CD14-positive monocyte (primary cell): ENCODE measurements at regions not wholly inside any gene's neighbourhood (a gene's known extent, or its start where the extent isn't known, plus 50 kb on each side); places are given as distances from the start of the nearest gene placed in this dataset.

ENCODE experiments used
- DNase-seq, 3 donors: peaks; one replicate each; pipeline ENCODE4 v3.0.0-alpha.2; 2011 to 2022
- H2AFZ ChIP-seq: 2 replicates; pipeline ENCODE4 v1.6.0; 2012; ENCODE audit warnings: mild to moderate bottlenecking, low read depth, low read length, inconsistent platforms; ENCODE audit not compliant: insufficient read depth, poor library complexity, severe bottlenecking
- H3K27ac ChIP-seq, 2 donors: 1 replicate in 1 of 2; 2 replicates in 1 of 2; pipeline ENCODE4 v1.5.1; 2012 to 2013; ENCODE audit warnings: low read length in 2 of 2, control low read depth in 1 of 2, inconsistent platforms in 1 of 2, low read depth in 1 of 2, mild to moderate bottlenecking in 1 of 2
- H3K27me3 ChIP-seq, 2 donors: one replicate each; pipeline versions ENCODE4 v1.6.0 to v1.6.1; 2011 to 2013; ENCODE audit warnings: low read length in 2 of 2; ENCODE audit not compliant: control insufficient read depth in 2 of 2, insufficient read depth in 2 of 2
- H3K36me3 ChIP-seq, 2 donors: replicated peaks in 1 of 2; 1 replicate in 1 of 2; 2 replicates in 1 of 2; pipeline versions ENCODE4 v1.5.1 to v1.6.1; 2012 to 2013; ENCODE audit warnings: low read length in 2 of 2, control low read depth in 1 of 2, inconsistent platforms in 1 of 2, mild to moderate bottlenecking in 1 of 2; ENCODE audit not compliant: insufficient read depth in 2 of 2, control insufficient read depth in 1 of 2
- H3K4me1 ChIP-seq, 2 donors: 1 replicate in 1 of 2; 2 replicates in 1 of 2; pipeline versions ENCODE4 v1.5.1 to v1.6.1; 2012 to 2013; ENCODE audit warnings: low read length in 2 of 2, control low read depth in 1 of 2, inconsistent platforms in 1 of 2, mild to moderate bottlenecking in 1 of 2, moderate library complexity in 1 of 2; ENCODE audit not compliant: insufficient read depth in 2 of 2, control insufficient read depth in 1 of 2
- H3K4me2 ChIP-seq: replicated peaks from 2 replicates; pipeline ENCODE3; 2012; ENCODE audit warnings: low read length, moderate library complexity, mild to moderate bottlenecking; ENCODE audit not compliant: poor library complexity, severe bottlenecking; ENCODE audit errors: extremely low read depth
- H3K4me3 ChIP-seq, 3 experiments: fragments of 200-600 bp in 1 of 3; sonication (generic) in 1 of 3; replicated peaks in 1 of 3; 1 replicate in 2 of 3; 2 replicates in 1 of 3; pipeline ENCODE4 v1.5.1; 2011 to 2013; ENCODE audit warnings: low read length in 3 of 3, mild to moderate bottlenecking in 3 of 3, control low read depth in 2 of 3, low read depth in 2 of 3, inconsistent platforms in 1 of 3, moderate library complexity in 1 of 3
- H3K79me2 ChIP-seq: 2 replicates; pipeline ENCODE4 v1.6.0; 2012; ENCODE audit warnings: mild to moderate bottlenecking, control low read depth, inconsistent platforms, low read length, moderate library complexity; ENCODE audit not compliant: insufficient read depth
- H3K9ac ChIP-seq: 2 replicates; pipeline ENCODE4 v1.6.0; 2017; ENCODE audit warnings: low read length, mild to moderate bottlenecking; ENCODE audit not compliant: insufficient read depth, poor library complexity, severe bottlenecking
- H3K9me3 ChIP-seq, 2 donors: replicated peaks in 1 of 2; 1 replicate in 1 of 2; 2 replicates in 1 of 2; pipeline versions ENCODE4 v1.5.1 to v1.6.1; 2012 to 2013; ENCODE audit warnings: low read length in 2 of 2, control low read depth in 1 of 2; ENCODE audit not compliant: control insufficient read depth in 1 of 2, insufficient read depth in 1 of 2
- H4K20me1 ChIP-seq: 2 replicates; pipeline ENCODE4 v1.6.0; 2012; ENCODE audit warnings: mild to moderate bottlenecking, low read length, control low read depth, moderate library complexity; ENCODE audit not compliant: insufficient read depth
- H3K27ac Mint-ChIP-seq, 7 donors: one replicate each; pipeline ENCODE4 v1.8.0; 2020; ENCODE audit warnings: mild to moderate bottlenecking in 7 of 7, mixed read lengths in 7 of 7, moderate library complexity in 6 of 7, inconsistent platforms in 2 of 7
- H3K27me3 Mint-ChIP-seq, 3 donors: one replicate each; pipeline ENCODE4 v1.8.0; 2021 to 2022; ENCODE audit warnings: low read depth in 3 of 3, mild to moderate bottlenecking in 3 of 3, mixed read lengths in 3 of 3, moderate library complexity in 3 of 3, inconsistent platforms in 1 of 3
- H3K36me3 Mint-ChIP-seq, 2 donors: one replicate each; pipeline ENCODE4 v1.8.0; 2020; ENCODE audit warnings: mixed read lengths in 2 of 2, inconsistent platforms in 1 of 2, mild to moderate bottlenecking in 1 of 2
- H3K4me1 Mint-ChIP-seq: one replicate; pipeline ENCODE4 v1.8.0; 2020; ENCODE audit warnings: mild to moderate bottlenecking, mixed read lengths
- H3K4me3 Mint-ChIP-seq, 2 donors: one replicate each; pipeline ENCODE4 v1.8.0; 2020; ENCODE audit warnings: mild to moderate bottlenecking in 2 of 2, mixed read lengths in 2 of 2, moderate library complexity in 1 of 2
- H3K9me3 Mint-ChIP-seq, 7 donors: one replicate each; pipeline ENCODE4 v1.8.0; 2020 to 2022; ENCODE audit warnings: mixed read lengths in 7 of 7, mild to moderate bottlenecking in 6 of 7, moderate library complexity in 6 of 7, inconsistent platforms in 2 of 7
- CTCF ChIP-seq: fragments of 200-600 bp; IDR thresholded peaks from one replicate; pipeline ENCODE4 v1.8.0; 2022; ENCODE audit warnings: antibody characterized with exemption, mild to moderate bottlenecking
- WGBS: methylation state at CpG from one replicate; pipeline ENCODE4 v1.1.5; 2013; ENCODE audit warnings: missing lambda C conversion rate; ENCODE audit not compliant: insufficient coverage; 5-methylcytosine and 5-hydroxymethylcytosine counted together
- intact Hi-C, 2 donors: fragments of 100-400 bp; cut with micrococcal nuclease; formaldehyde crosslinking; loops; one replicate each; pipeline versions ENCODE4 v1.15.0 to v1.15.1; 2023

DNA sequence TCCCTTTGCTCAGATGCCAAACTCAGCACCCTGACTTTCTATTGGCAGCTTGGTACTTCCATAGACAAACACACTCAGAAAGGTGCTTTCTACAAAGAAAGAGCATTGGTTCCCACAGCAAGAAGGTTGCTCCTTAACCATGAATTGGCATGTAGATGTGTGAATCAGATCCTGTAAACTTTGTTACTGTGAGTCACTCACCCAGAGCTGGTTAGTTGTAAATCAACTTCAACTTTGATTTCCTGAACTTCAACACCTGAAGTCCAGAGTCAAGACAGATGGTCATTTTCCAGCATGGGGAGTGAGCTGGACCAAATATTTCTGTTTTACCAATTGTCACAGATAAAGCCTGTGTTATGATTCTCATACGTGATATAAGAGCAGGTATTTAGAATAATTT is 797.2 kb downstream of the TNS3 start:
- Histone ChIP-seq H2AFZ (no peak overlapping the region), H3K9ac (no peak overlapping the region), H3K27me3 (no peaks in the 10 kb centered on the region), H4K20me1 (no peaks in the 10 kb centered on the region), H3K4me3 (no peak overlapping the region), H3K79me2 (no peaks in the 10 kb centered on the region), H3K9me3 (no peaks in the 10 kb centered on the region), H3K36me3 (no peaks in the 10 kb centered on the region), H3K4me2 (no peak overlapping the region), H3K27ac (no peak overlapping the region), H3K4me1 (no peaks in the 10 kb centered on the region)
- Mint-ChIP-seq H3K27me3 (no peaks in the 10 kb centered on the region), H3K4me3 (no peak overlapping the region), H3K36me3 (no peaks in the 10 kb centered on the region), H3K9me3 (peaks cover 0 to 7% (median 0%) of the 10 kb centered on the region in 7 donors), H3K4me1 (no peaks in the 10 kb centered on the region), H3K27ac (no peak overlapping the region)
- WGBS, result no CpG with 5 or more reads among the region's 1 CpG
- no peak for DNase-seq
- TF ChIP-seq CTCF, result no peak
- intact Hi-C loops, result no loop called here

DNA sequence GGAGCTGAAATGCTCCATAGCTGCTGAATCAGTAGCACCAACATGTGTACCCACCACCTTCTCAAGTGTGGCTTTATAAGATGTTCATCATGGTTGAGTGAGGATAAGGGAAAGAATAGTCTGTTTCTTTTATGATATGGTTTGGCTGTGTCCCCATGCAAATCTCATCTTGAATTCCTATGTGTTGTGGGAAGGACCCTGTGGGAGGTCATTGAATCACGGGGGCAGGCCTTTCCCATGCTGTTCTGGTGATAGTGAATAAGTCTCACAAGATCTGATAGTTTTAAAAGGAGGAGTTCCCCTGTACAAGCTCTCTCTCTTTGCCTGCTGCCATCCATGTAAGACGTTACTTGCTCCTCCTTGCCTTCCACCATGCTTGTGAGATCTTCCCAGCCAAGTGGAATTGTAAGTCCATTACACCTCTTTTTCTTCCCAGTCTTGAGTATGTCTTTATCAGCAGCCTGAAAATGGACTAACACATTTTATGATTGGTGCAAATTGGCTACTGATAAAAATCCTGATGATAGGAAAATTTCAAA is 799.9 kb downstream of the TNS3 start:
- H3K27ac ChIP-seq, result no peak overlapping the region
- no peak overlapping the region for H2AFZ ChIP-seq
- WGBS, result 100% methylated on average over 1 of the region's 2 CpGs
- Mint-ChIP-seq H3K27ac (no peak overlapping the region), H3K36me3 (no peaks in the 10 kb centered on the region), H3K4me1 (no peaks in the 10 kb centered on the region), H3K27me3 (peaks cover 0 to 2% (median 0%) of the 10 kb centered on the region in 3 donors), H3K9me3 (peaks cover 0 to 7% (median 2%) of the 10 kb centered on the region in 7 donors), H3K4me3 (no peak overlapping the region)
- H3K27me3 ChIP-seq, result no peaks in the 10 kb centered on the region
- H3K79me2 ChIP-seq, result no peaks in the 10 kb centered on the region
- no peaks in the 10 kb centered on the region for H4K20me1 ChIP-seq
- no peak overlapping the region for H3K4me3 ChIP-seq
- H3K9ac ChIP-seq, result no peak overlapping the region
- intact Hi-C loops, result no loop called here
- no peaks in the 10 kb centered on the region for H3K4me1 ChIP-seq
- H3K9me3 ChIP-seq, result no peaks in the 10 kb centered on the region
- H3K4me2 ChIP-seq, result no peak overlapping the region
- TF ChIP-seq CTCF, result no peak
- H3K36me3 ChIP-seq, result no peaks in the 10 kb centered on the region
- no peak for DNase-seq
